Neural cell (in vitro differentiated cells): ENCODE measurements at regions not wholly inside any gene's neighbourhood (a gene's known extent, or its start where the extent isn't known, plus 50 kb on each side); places are given as distances from the start of the nearest gene placed in this dataset.

Source experiments
- H2AFZ ChIP-seq: fragments of 200-600, 300-800 bp; sonication (generic), shearing (Covaris generic); 2 replicates; pipeline ENCODE4 v1.6.0; 2014; ENCODE audit warnings: low read depth, mild to moderate bottlenecking, antibody characterized with exemption, low read length, moderate library complexity
- H3F3A ChIP-seq: fragments of 200-600 bp; shearing (Covaris generic); 2 replicates; pipeline ENCODE4 v1.6.1; 2016; ENCODE audit warnings: mild to moderate bottlenecking, moderate library complexity, mixed read lengths, antibody characterized with exemption, low read length; ENCODE audit not compliant: insufficient read depth, poor library complexity, severe bottlenecking
- H3K27ac ChIP-seq: fragments of 200-600, 300-800 bp; sonication (generic), shearing (Covaris generic); 2 replicates; pipeline ENCODE4 v1.5.1; 2014; ENCODE audit warnings: mild to moderate bottlenecking, low read length, moderate library complexity
- H3K27me3 ChIP-seq: fragments of 300-800, 200-600 bp; sonication (generic), shearing (Covaris generic); 2 replicates; pipeline ENCODE4 v1.6.0; 2014; ENCODE audit warnings: mild to moderate bottlenecking, low read depth, low read length, moderate library complexity; ENCODE audit not compliant: insufficient read depth
- H3K36me3 ChIP-seq: fragments of 300-800, 200-600 bp; sonication (generic), shearing (Covaris generic); 2 replicates; pipeline ENCODE4 v1.5.1; 2014; ENCODE audit warnings: mild to moderate bottlenecking, antibody characterized with exemption, low read length, moderate library complexity; ENCODE audit not compliant: insufficient read depth
- H3K4me2 ChIP-seq: fragments of 300-800, 200-600 bp; sonication (generic), shearing (Covaris generic); 2 replicates; pipeline ENCODE4 v1.6.0; 2014; ENCODE audit warnings: mild to moderate bottlenecking, low read length
- H3K4me3 ChIP-seq: fragments of 300-800, 200-600 bp; sonication (generic), shearing (Covaris generic); 2 replicates; pipeline ENCODE4 v1.5.1; 2014; ENCODE audit warnings: mild to moderate bottlenecking, low read length, moderate library complexity
- H3K79me2 ChIP-seq: fragments of 200-600 bp; shearing (Covaris generic); replicated peaks from 2 replicates; pipeline ENCODE4 v1.6.0; 2014; ENCODE audit warnings: mild to moderate bottlenecking, low read length, moderate library complexity; ENCODE audit not compliant: insufficient read depth
- H3K9ac ChIP-seq: fragments of 300-800, 200-600 bp; sonication (generic), shearing (Covaris generic); 2 replicates; pipeline ENCODE4 v1.6.1; 2016; ENCODE audit warnings: mild to moderate bottlenecking, low read length, mixed read lengths
- H3K9me2 ChIP-seq: fragments of 200-600 bp; shearing (Covaris generic); 2 replicates; pipeline ENCODE4 v1.6.1; 2016; ENCODE audit warnings: mild to moderate bottlenecking, low read length, mixed read lengths; ENCODE audit not compliant: insufficient read depth
- H3K9me3 ChIP-seq: fragments of 200-600, 300-800 bp; sonication (generic), shearing (Covaris generic); 2 replicates; pipeline ENCODE4 v1.6.1; 2016; ENCODE audit warnings: mild to moderate bottlenecking, mixed run types, low read length, moderate library complexity, mixed read lengths
- H4K20me1 ChIP-seq: fragments of 200-600 bp; shearing (Covaris generic); 2 replicates; pipeline ENCODE4 v1.6.1; 2016; ENCODE audit warnings: mild to moderate bottlenecking, mixed run types; ENCODE audit not compliant: insufficient read depth
- EP300 ChIP-seq: fragments of 450-650 bp; conservative IDR thresholded peaks from 2 replicates; pipeline ENCODE4 v1.6.1; 2014; ENCODE audit warnings: antibody characterized with exemption, mild to moderate bottlenecking, moderate library complexity; ENCODE audit not compliant: poor library complexity, severe bottlenecking
- EZH2 ChIP-seq: fragments of 200-600, 300-800 bp; shearing (Covaris generic), sonication (generic); IDR thresholded peaks from 2 replicates; pipeline ENCODE4 v1.6.1; 2014; ENCODE audit warnings: antibody characterized with exemption, low read length, borderline replicate concordance, mild to moderate bottlenecking; ENCODE audit not compliant: insufficient read depth, poor library complexity, severe bottlenecking
- MXI1 ChIP-seq: fragments of 450-650 bp; conservative IDR thresholded peaks from 2 replicates; pipeline ENCODE4 v1.6.1; 2014; ENCODE audit warnings: antibody characterized with exemption, mild to moderate bottlenecking; ENCODE audit not compliant: poor library complexity, severe bottlenecking
- POLR2AphosphoS5 ChIP-seq: IDR thresholded peaks from 2 replicates; pipeline ENCODE4 v1.6.1; 2012
- RAD21 ChIP-seq: fragments of 450-650 bp; conservative IDR thresholded peaks from 2 replicates; pipeline ENCODE4 v1.6.1; 2014; ENCODE audit warnings: antibody characterized with exemption, mild to moderate bottlenecking, moderate library complexity
- SMC3 ChIP-seq: fragments of 450-650 bp; conservative IDR thresholded peaks from 2 replicates; pipeline ENCODE4 v1.6.1; 2014; ENCODE audit warnings: antibody characterized with exemption, mild to moderate bottlenecking, moderate library complexity; ENCODE audit not compliant: poor library complexity
- TAF1 ChIP-seq: IDR thresholded peaks from 2 replicates; pipeline ENCODE4 v1.6.1; 2012; ENCODE audit warnings: low read depth
- TF ChIP-seq, protein P1 (sequence below): fragments of 450-650 bp; IDR thresholded peaks from 2 replicates; pipeline ENCODE4 v1.5.1; 2014; ENCODE audit warnings: antibody characterized with exemption, mild to moderate bottlenecking, moderate library complexity; ENCODE audit not compliant: poor library complexity, severe bottlenecking
- TF ChIP-seq, protein P2 (sequence below): IDR thresholded peaks from 2 replicates; pipeline ENCODE4 v1.6.1; 2012; ENCODE audit warnings: borderline replicate concordance

DNA sequence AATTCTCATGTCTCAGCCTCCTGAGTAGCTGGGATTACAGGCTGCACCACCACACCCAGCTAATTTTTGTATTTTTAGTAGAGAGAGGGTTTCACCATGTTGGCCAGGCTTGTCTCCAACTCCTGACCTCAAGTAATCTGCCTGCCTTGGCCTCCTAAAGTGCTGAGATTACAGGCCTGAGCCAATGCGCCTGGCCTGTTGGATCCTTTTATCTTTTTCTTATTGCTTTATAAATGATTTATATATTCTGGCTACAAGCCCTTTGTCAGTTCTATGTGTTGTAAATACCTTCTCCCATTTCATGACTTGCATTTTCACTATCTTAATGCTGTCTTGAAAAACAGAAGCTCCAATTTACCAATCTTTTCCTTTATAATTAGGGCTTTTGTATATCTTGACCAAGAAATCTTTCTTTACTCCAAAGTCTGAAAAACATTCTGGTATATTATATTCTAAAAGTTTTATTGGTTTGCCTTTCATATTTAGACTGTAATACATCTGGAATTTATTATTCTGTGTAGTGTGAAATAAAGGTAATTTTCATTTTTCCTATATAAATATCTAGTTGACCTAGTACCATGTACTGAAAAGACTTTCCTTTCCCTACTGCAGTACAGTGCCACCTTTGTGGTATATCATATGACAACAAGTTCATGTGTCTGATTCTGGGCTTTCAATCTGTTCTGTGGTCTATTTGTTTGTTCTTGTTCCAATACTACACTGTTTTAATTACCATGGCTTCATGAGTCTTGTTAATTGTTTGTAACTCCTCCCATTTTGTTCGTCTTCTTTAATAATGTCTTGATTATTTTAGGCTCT lies 52.9 kb upstream of the RNU6-1 start:
- H3K27me3 ChIP-seq = no peaks in the 10 kb centered on the region
- H3K36me3 ChIP-seq = no peaks in the 10 kb centered on the region
- H3K4me2 ChIP-seq = no peak overlapping the region
- TF ChIP-seq, protein P1, sequence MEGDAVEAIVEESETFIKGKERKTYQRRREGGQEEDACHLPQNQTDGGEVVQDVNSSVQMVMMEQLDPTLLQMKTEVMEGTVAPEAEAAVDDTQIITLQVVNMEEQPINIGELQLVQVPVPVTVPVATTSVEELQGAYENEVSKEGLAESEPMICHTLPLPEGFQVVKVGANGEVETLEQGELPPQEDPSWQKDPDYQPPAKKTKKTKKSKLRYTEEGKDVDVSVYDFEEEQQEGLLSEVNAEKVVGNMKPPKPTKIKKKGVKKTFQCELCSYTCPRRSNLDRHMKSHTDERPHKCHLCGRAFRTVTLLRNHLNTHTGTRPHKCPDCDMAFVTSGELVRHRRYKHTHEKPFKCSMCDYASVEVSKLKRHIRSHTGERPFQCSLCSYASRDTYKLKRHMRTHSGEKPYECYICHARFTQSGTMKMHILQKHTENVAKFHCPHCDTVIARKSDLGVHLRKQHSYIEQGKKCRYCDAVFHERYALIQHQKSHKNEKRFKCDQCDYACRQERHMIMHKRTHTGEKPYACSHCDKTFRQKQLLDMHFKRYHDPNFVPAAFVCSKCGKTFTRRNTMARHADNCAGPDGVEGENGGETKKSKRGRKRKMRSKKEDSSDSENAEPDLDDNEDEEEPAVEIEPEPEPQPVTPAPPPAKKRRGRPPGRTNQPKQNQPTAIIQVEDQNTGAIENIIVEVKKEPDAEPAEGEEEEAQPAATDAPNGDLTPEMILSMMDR = no peak
- TF ChIP-seq EZH2 = no peak
- no peak for TF ChIP-seq MXI1
- TF ChIP-seq, protein P2, sequence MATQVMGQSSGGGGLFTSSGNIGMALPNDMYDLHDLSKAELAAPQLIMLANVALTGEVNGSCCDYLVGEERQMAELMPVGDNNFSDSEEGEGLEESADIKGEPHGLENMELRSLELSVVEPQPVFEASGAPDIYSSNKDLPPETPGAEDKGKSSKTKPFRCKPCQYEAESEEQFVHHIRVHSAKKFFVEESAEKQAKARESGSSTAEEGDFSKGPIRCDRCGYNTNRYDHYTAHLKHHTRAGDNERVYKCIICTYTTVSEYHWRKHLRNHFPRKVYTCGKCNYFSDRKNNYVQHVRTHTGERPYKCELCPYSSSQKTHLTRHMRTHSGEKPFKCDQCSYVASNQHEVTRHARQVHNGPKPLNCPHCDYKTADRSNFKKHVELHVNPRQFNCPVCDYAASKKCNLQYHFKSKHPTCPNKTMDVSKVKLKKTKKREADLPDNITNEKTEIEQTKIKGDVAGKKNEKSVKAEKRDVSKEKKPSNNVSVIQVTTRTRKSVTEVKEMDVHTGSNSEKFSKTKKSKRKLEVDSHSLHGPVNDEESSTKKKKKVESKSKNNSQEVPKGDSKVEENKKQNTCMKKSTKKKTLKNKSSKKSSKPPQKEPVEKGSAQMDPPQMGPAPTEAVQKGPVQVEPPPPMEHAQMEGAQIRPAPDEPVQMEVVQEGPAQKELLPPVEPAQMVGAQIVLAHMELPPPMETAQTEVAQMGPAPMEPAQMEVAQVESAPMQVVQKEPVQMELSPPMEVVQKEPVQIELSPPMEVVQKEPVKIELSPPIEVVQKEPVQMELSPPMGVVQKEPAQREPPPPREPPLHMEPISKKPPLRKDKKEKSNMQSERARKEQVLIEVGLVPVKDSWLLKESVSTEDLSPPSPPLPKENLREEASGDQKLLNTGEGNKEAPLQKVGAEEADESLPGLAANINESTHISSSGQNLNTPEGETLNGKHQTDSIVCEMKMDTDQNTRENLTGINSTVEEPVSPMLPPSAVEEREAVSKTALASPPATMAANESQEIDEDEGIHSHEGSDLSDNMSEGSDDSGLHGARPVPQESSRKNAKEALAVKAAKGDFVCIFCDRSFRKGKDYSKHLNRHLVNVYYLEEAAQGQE = no peak
- no peak for TF ChIP-seq POLR2AphosphoS5
- no peak for TF ChIP-seq RAD21
- H2AFZ ChIP-seq = no peak overlapping the region
- no peak overlapping the region for H3K4me3 ChIP-seq
- H3K9ac ChIP-seq = no peak overlapping the region
- H3F3A ChIP-seq = no peaks in the 10 kb centered on the region
- peaks cover 4% of the 10 kb centered on the region for H3K9me3 ChIP-seq
- H4K20me1 ChIP-seq = no peaks in the 10 kb centered on the region
- H3K27ac ChIP-seq = no peak overlapping the region
- H3K9me2 ChIP-seq = no peaks in the 10 kb centered on the region
- no peaks in the 10 kb centered on the region for H3K79me2 ChIP-seq

DNA sequence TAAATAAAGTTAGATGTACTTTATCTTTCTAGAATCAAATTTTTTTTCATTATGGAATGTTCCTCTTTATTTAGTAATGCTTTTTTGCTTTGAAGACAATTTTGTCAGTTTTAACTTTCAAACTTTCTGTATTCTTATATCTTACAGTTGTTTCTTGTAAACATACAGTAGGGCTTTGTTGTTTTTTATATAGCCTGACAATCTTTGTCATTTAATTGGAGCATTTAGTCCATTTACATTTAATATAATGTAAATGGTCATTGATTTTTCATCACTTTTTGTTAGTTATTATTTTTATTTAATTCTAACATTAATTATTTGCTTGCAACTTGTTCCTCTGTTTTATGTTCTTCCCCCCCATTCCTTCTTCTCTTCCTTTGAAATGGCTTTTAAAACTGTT lies 55.4 kb upstream of the RNU6-1 start:
- Histone ChIP-seq H3K27ac (no peak overlapping the region), H3K9ac (no peak overlapping the region), H3K4me3 (no peak overlapping the region), H3F3A (no peaks in the 10 kb centered on the region), H3K4me2 (no peak overlapping the region), H4K20me1 (no peaks in the 10 kb centered on the region), H3K27me3 (no peaks in the 10 kb centered on the region), H3K9me3 (peaks cover 4% of the 10 kb centered on the region), H3K9me2 (no peaks in the 10 kb centered on the region), H3K79me2 (no peaks in the 10 kb centered on the region), H2AFZ (no peak overlapping the region), H3K36me3 (no peaks in the 10 kb centered on the region)
- TF ChIP-seq SMC3 (no peak), EZH2 (no peak), TAF1 (no peak), RAD21 (no peak), POLR2AphosphoS5 (no peak), EP300 (no peak), MXI1 (no peak)
- TF ChIP-seq, protein P2 = no peak
- TF ChIP-seq, protein P1 = no peak
